ENCODE measurements at regions not wholly inside any gene's neighbourhood (a gene's known extent, or its start where the extent isn't known, plus 50 kb on each side); places are given as distances from the start of the nearest gene placed in this dataset.

DNA sequence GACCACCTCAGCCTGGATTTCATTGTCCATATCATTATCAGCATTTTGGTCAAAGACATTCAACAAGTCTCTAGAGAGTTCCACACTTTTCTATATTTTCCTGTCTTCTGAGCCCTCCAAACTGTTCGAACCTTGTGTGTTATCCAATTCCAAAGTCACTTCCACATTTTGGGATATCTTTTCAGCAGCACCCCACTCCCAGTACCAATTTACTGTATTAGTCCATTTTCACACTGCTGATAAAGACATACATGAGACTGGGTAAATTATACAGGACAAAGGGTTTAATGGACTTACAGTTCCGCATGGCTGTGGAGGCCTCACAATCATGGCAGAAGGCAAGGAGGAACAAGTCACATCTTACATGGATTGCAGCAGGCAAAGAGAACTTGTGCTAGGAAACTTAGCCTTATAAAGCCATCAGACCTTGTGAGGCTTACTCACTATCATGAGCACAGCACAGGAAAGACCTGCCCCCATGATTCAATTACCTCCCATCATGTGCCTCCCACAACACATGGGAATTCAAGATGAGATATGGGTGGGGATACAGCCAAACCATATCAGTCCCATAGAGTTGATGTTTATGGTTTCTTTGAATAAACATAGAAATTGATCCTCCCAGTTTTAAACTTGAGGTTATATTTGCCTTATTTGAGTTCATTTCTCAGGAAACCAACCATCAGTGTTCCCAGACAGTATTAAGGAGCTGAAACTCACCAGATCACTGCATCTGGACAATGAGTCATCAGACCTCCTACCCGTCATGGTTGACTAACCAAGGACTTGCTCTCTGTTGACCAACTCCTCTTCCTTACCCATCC, 322.7 kb upstream of the DUSP10 start:
- DNase-seq (no peak), ATAC-seq (no peak)
- Histone ChIP-seq H3K36me3 (ENCODE audit: low read depth) (no peaks in the 10 kb centered on the region), H3K4me3 (no peak overlapping the region), H3K9me3 (peaks cover 9% of the 10 kb centered on the region), H3K4me1 (ENCODE audit: low read depth) (no peaks in the 10 kb centered on the region)
- intact Hi-C loops (cut with DNase I, micrococcal nuclease) = no loop called here
- TF ChIP-seq, protein P1, sequence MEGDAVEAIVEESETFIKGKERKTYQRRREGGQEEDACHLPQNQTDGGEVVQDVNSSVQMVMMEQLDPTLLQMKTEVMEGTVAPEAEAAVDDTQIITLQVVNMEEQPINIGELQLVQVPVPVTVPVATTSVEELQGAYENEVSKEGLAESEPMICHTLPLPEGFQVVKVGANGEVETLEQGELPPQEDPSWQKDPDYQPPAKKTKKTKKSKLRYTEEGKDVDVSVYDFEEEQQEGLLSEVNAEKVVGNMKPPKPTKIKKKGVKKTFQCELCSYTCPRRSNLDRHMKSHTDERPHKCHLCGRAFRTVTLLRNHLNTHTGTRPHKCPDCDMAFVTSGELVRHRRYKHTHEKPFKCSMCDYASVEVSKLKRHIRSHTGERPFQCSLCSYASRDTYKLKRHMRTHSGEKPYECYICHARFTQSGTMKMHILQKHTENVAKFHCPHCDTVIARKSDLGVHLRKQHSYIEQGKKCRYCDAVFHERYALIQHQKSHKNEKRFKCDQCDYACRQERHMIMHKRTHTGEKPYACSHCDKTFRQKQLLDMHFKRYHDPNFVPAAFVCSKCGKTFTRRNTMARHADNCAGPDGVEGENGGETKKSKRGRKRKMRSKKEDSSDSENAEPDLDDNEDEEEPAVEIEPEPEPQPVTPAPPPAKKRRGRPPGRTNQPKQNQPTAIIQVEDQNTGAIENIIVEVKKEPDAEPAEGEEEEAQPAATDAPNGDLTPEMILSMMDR (IDR thresholded peaks at IDR 0.05) = no peak

DNA sequence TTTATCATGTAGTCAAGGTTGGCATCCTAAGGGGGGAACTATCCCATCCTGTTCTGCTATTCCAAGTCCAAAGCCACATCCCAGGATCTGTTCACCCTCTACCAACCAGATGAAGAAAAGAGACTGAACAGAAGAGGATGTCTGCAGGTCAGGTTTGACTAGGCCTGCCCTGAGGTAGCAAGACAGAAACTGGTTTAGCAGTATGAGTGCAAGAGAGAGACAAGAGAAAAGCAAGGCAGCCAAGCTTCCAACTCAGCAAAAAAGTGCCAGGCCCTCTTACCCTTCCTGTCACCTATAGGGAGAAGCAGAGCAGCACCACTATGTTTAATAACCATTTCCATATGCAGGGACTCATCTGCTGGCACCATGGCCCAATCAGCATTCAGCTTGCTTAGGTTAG, 320.8 kb upstream of the DUSP10 start:
- H3K9me3 ChIP-seq = peaks cover 9% of the 10 kb centered on the region
- H3K4me3 ChIP-seq = no peak overlapping the region
- intact Hi-C loops (cut with DNase I, micrococcal nuclease) = no loop called here
- no peaks in the 10 kb centered on the region for H3K4me1 ChIP-seq (ENCODE audit: low read depth)
- TF ChIP-seq, protein P1 (IDR thresholded peaks at IDR 0.05) = no peak
- ATAC-seq (no peak), DNase-seq (no peak)
- no peaks in the 10 kb centered on the region for H3K36me3 ChIP-seq (ENCODE audit: low read depth)

- no peak overlapping the region for H3K4me3 ChIP-seq
- intact Hi-C loops (cut with DNase I, micrococcal nuclease) = no loop called here
- ATAC-seq = no peak
Observed at GRCh38 chr1:222061711-222062359, 319.9 kb upstream of the DUSP10 start.

DNA sequence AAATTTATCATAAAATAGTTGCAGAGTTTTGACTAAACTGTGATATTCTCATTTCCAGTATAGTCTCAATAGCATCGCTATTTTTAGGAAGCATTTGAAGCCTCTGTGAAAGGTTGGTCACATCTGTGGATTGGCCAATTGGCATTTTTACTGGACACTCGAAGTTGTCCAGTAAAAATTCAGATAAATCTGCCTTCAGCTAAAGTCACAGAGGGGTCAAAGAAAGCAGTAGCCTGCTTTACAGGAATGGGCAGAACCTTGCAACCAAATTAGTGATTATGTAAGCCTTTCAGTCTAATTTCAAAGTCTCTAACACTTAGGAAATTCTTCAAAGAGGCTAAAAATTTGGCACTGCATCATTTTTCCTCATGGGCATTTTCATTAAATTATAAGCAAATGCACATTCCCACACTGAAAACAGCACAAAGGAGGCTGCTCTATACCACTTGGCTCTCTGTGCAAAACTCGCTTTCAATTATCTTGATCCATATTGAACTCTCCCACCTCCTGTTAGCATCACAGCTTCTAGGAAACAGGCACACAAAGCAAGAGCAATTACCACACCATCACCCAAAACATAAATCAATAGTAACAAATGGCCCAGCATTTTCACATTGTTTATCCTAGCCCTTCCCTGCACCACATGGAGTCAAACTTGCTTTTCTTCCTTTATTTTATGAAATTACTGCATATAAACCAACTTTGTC, 318.5 kb upstream of the DUSP10 start:
- Histone ChIP-seq H3K4me1 (ENCODE audit: low read depth) (no peaks in the 10 kb centered on the region), H3K4me3 (no peak overlapping the region)
- ATAC-seq = no peak

More at GRCh38 chr1:222061711-222062359, 319.9 kb upstream of the DUSP10 start:
- H3K9me3 ChIP-seq = peaks cover 9% of the 10 kb centered on the region
- TF ChIP-seq, protein P1 (IDR thresholded peaks at IDR 0.05) = no peak
- H3K4me1 ChIP-seq (ENCODE audit: low read depth) = no peaks in the 10 kb centered on the region
- no peaks in the 10 kb centered on the region for H3K36me3 ChIP-seq (ENCODE audit: low read depth)
- no peak for DNase-seq

DNA sequence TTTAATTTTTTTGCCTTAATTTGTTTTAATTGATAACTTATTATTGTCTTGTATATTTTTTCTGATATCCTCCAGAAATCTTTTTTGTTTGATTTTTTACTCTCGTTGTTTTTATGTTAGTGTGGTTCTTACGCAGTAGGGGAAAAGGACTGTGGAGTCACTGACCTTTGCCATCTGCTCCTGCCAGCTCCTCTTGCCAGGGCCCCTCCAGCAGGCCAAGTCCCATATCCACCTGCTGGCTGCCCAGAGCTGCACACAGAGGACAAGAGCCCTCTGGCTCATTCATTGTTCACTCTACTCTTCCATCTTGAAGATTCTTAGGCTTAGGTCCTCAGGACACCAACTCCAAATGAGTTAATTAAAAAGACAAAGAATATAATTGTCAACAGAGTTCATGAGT, 316.4 kb upstream of the DUSP10 start:
- H3K9me3 ChIP-seq = no peaks in the 10 kb centered on the region
- H3K4me3 ChIP-seq = no peak overlapping the region
- H3K36me3 ChIP-seq (ENCODE audit: low read depth) = no peaks in the 10 kb centered on the region
- TF ChIP-seq, protein P1 (IDR thresholded peaks at IDR 0.05) = no peak
- intact Hi-C loops (cut with DNase I, micrococcal nuclease) = no loop called here
- ATAC-seq (no peak), DNase-seq (no peak)
- H3K4me1 ChIP-seq (ENCODE audit: low read depth) = no peaks in the 10 kb centered on the region

More for the DNA sequence above, 318.5 kb upstream of the DUSP10 start:
- Histone ChIP-seq H3K36me3 (ENCODE audit: low read depth) (no peaks in the 10 kb centered on the region), H3K9me3 (peaks cover 9% of the 10 kb centered on the region)
- intact Hi-C loops (cut with DNase I, micrococcal nuclease) = no loop called here
- no peak for DNase-seq
- TF ChIP-seq, protein P1 (IDR thresholded peaks at IDR 0.05) = no peak

Measured in mucosa of descending colon (tissue), 3 donors.